ENCODE measurements at regions not wholly inside any gene's neighbourhood (a gene's known extent, or its start where the extent isn't known, plus 50 kb on each side); places are given as distances from the start of the nearest gene placed in this dataset.

- TF ChIP-seq CTCF (IDR thresholded peaks at IDR 0.05; ENCODE audit: low read depth, low read length) (no peak), EZH2phosphoT487 (IDR thresholded peaks at IDR 0.05; ENCODE audit: low read depth) (no peak)
Observed at GRCh38 chr18:51506811-51507210, 309.3 kb upstream of the MEX3C start.
